Tibial artery (tissue), 4 donors: ENCODE measurements at regions not wholly inside any gene's neighbourhood (a gene's known extent, or its start where the extent isn't known, plus 50 kb on each side); places are given as distances from the start of the nearest gene placed in this dataset.

ENCODE experiments used
- DNase-seq, 2 donors: peaks; one replicate each; pipeline ENCODE4 v3.0.0-alpha.2; 2019
- H3K27ac ChIP-seq, 2 donors: fragments of 200-600 bp; sonication (generic) in 1 of 2; 1 replicate in 1 of 2; 2 replicates in 1 of 2; pipeline ENCODE4 v1.5.1; 2018 to 2019; ENCODE audit warnings: mild to moderate bottlenecking in 1 of 2
- H3K27me3 ChIP-seq, 2 donors: fragments of 200-600 bp; sonication (generic) in 1 of 2; one replicate each; pipeline versions ENCODE4 v1.5.1 to v1.6.0; 2016 to 2019
- H3K36me3 ChIP-seq, 3 donors: fragments of 200-600 bp; sonication (generic) in 2 of 3; one replicate each; pipeline ENCODE4 v1.5.1; 2016 to 2019; ENCODE audit warnings: mild to moderate bottlenecking in 2 of 3
- H3K4me1 ChIP-seq, 4 donors: fragments of 200-600 bp; sonication (generic) in 2 of 4; 1 replicate in 3 of 4; 2 replicates in 1 of 4; pipeline ENCODE4 v1.5.1; 2016 to 2019
- H3K4me3 ChIP-seq, 2 donors: fragments of 200-600 bp; sonication (generic) in 1 of 2; 1 replicate in 1 of 2; 2 replicates in 1 of 2; pipeline ENCODE4 v1.5.1; 2018 to 2019; ENCODE audit warnings: mild to moderate bottlenecking in 2 of 2
- H3K9me3 ChIP-seq, 3 donors: fragments of 200-600 bp; sonication (generic) in 1 of 3; one replicate each; pipeline ENCODE4 v1.5.1; 2016 to 2019
- intact Hi-C: fragments of 100-400 bp; cut with DNase I; formaldehyde crosslinking; loops from one replicate; pipeline ENCODE4 v1.15.0; 2023; ENCODE audit warnings: low total_unique reads
- TF ChIP-seq, protein P1 (sequence below), 2 experiments: fragments of 200-600 bp in 1 of 2; fragments of 450-650 bp in 1 of 2; IDR thresholded peaks; one replicate each; pipeline ENCODE4 v1.5.1; 2017 to 2019; ENCODE audit warnings: antibody characterized with exemption in 2 of 2, mild to moderate bottlenecking in 1 of 2, moderate library complexity in 1 of 2

- Histone ChIP-seq H3K27ac (no peak overlapping the region), H3K9me3 (no peaks in the 10 kb centered on the region), H3K27me3 (no peaks in the 10 kb centered on the region), H3K36me3 (no peaks in the 10 kb centered on the region), H3K4me1 (no peaks in the 10 kb centered on the region), H3K4me3 (no peak overlapping the region)
- TF ChIP-seq, protein P1, sequence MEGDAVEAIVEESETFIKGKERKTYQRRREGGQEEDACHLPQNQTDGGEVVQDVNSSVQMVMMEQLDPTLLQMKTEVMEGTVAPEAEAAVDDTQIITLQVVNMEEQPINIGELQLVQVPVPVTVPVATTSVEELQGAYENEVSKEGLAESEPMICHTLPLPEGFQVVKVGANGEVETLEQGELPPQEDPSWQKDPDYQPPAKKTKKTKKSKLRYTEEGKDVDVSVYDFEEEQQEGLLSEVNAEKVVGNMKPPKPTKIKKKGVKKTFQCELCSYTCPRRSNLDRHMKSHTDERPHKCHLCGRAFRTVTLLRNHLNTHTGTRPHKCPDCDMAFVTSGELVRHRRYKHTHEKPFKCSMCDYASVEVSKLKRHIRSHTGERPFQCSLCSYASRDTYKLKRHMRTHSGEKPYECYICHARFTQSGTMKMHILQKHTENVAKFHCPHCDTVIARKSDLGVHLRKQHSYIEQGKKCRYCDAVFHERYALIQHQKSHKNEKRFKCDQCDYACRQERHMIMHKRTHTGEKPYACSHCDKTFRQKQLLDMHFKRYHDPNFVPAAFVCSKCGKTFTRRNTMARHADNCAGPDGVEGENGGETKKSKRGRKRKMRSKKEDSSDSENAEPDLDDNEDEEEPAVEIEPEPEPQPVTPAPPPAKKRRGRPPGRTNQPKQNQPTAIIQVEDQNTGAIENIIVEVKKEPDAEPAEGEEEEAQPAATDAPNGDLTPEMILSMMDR (IDR thresholded peaks at IDR 0.05), result no peak
- no peak for DNase-seq
- intact Hi-C loops, result no loop called here
Measured at GRCh38 chr2:207353836-207354235, 175.9 kb upstream of the CREB1 start.

DNA sequence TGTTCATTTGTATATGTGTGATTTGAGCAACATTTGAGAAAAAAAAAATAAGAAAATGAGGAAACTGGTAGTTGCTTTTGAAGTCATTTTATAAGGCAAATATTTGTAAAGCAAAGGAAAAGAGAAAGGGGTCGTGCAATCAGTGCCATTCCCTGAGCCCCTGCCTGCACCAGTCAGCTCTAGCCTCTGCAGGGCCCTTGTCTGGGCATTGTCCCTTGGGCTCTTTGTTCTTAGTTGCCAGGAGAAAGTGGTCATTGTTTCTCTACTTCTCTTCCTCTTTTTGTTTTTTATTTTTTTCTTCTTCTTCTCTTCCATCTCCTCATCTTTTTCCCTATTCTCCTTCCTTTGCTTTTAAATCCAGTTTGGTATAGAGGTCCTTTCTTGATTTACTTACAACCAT, 175.3 kb upstream of the CREB1 start:
- intact Hi-C loops, result no loop called here

GRCh38 chr2:207356567-207356966, 173.2 kb upstream of the CREB1 start:
- TF ChIP-seq, protein P1 (IDR thresholded peaks at IDR 0.05), result no peak
- Histone ChIP-seq H3K9me3 (no peaks in the 10 kb centered on the region), H3K4me3 (no peak overlapping the region), H3K36me3 (no peaks in the 10 kb centered on the region), H3K4me1 (no peaks in the 10 kb centered on the region), H3K27ac (no peak overlapping the region), H3K27me3 (no peaks in the 10 kb centered on the region)
- no peak for DNase-seq
- intact Hi-C loops, result no loop called here

More for the DNA sequence above, 175.3 kb upstream of the CREB1 start:
- no peak for DNase-seq
- Histone ChIP-seq H3K9me3 (no peaks in the 10 kb centered on the region), H3K4me1 (no peaks in the 10 kb centered on the region), H3K4me3 (no peak overlapping the region), H3K27ac (no peak overlapping the region), H3K36me3 (no peaks in the 10 kb centered on the region), H3K27me3 (no peaks in the 10 kb centered on the region)
- TF ChIP-seq, protein P1 (IDR thresholded peaks at IDR 0.05), result no peak

DNA sequence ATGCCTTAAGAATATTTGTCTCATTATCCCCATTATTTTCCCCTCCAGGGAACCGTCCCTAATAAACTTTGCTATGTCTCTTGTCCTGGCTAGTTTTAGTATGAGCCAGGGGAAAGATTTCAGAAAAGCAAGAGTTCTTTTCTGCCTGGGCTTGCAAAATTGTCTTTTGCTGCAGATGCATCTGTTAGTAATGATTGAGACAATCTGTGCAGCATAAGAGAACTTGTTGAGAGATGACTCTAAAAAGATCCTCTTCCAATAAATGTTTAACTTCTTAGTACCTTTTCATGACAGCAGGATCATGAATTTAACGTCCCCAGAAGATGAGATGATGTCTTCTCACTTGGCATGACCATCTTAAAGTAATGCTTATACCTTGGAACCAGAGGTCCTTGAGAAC, 172.5 kb upstream of the CREB1 start:
- Histone ChIP-seq H3K36me3 (no peaks in the 10 kb centered on the region), H3K27ac (no peak overlapping the region), H3K4me3 (no peak overlapping the region), H3K27me3 (no peaks in the 10 kb centered on the region), H3K4me1 (no peaks in the 10 kb centered on the region), H3K9me3 (no peaks in the 10 kb centered on the region)
- intact Hi-C loops, result no loop called here
- TF ChIP-seq, protein P1 (IDR thresholded peaks at IDR 0.05), result no peak
- DNase-seq, result no peak

GRCh38 chr2:207362716-207363115, 167.0 kb upstream of the CREB1 start:
- H3K27me3 ChIP-seq, result no peaks in the 10 kb centered on the region
- TF ChIP-seq, protein P1 (IDR thresholded peaks at IDR 0.05), result no peak
- H3K27ac ChIP-seq, result no peak overlapping the region
- no peaks in the 10 kb centered on the region for H3K9me3 ChIP-seq
- intact Hi-C loops, result no loop called here
- DNase-seq, result no peak
- H3K4me3 ChIP-seq, result no peak overlapping the region
- H3K4me1 ChIP-seq, result no peaks in the 10 kb centered on the region
- no peaks in the 10 kb centered on the region for H3K36me3 ChIP-seq

GRCh38 chr2:207363761-207364290, 165.9 kb upstream of the CREB1 start:
- intact Hi-C loops, result no loop called here
- no peaks in the 10 kb centered on the region for H3K4me1 ChIP-seq
- TF ChIP-seq, protein P1 (IDR thresholded peaks at IDR 0.05), result no peak
- H3K36me3 ChIP-seq, result no peaks in the 10 kb centered on the region
- no peak for DNase-seq
- H3K4me3 ChIP-seq, result no peak overlapping the region
- no peaks in the 10 kb centered on the region for H3K9me3 ChIP-seq
- H3K27me3 ChIP-seq, result no peaks in the 10 kb centered on the region
- H3K27ac ChIP-seq, result no peak overlapping the region
